COLO668 (cell line): ENCODE measurements at regions not wholly inside any gene's neighbourhood (a gene's known extent, or its start where the extent isn't known, plus 50 kb on each side); places are given as distances from the start of the nearest gene placed in this dataset.
"Not testable (repeated sequence)": the region's sequence is repeated elsewhere in the genome, so short reads cannot be mapped to it uniquely, and the experiment has no call there.

Experiments used
- DNase-seq: peaks from one replicate; lab custom pipeline; 2025; ENCODE audit not compliant: unreplicated experiment; lab: John Stamatoyannopoulos, UW

GRCh38 chr13:67402546-67402945 is 172.4 kb upstream of the PCDH9 start:
- no peak for DNase-seq

- no peak for DNase-seq
Observed at GRCh38 chr13:67395577-67395976, 165.4 kb upstream of the PCDH9 start.

GRCh38 chr13:67392014-67392413 is 161.9 kb upstream of the PCDH9 start:
- DNase-seq: no peak

GRCh38 chr13:67390462-67391086 is 160.4 kb upstream of the PCDH9 start:
- DNase-seq: no peak

- no peak for DNase-seq
Observed at GRCh38 chr13:67389171-67389570, 159.0 kb upstream of the PCDH9 start.

GRCh38 chr13:67383109-67383757 is 153.1 kb upstream of the PCDH9 start:
- not testable (repeated sequence) for DNase-seq

- DNase-seq: no peak
Observed at GRCh38 chr13:67377919-67378318, 147.8 kb upstream of the PCDH9 start.

GRCh38 chr13:67374391-67374790 is 144.3 kb upstream of the PCDH9 start:
- no peak for DNase-seq

- no peak for DNase-seq
Observed at GRCh38 chr13:67372868-67373464, 142.8 kb upstream of the PCDH9 start.

GRCh38 chr13:67369895-67370660 is 139.9 kb upstream of the PCDH9 start:
- no peak for DNase-seq

GRCh38 chr13:67367399-67367798 is 137.3 kb upstream of the PCDH9 start:
- no peak for DNase-seq

GRCh38 chr13:67366533-67366932 is 136.4 kb upstream of the PCDH9 start:
- DNase-seq: no peak

- DNase-seq: no peak
Observed at GRCh38 chr13:67355812-67356476, 125.8 kb upstream of the PCDH9 start.

GRCh38 chr13:67353941-67354340 is 123.8 kb upstream of the PCDH9 start:
- no peak for DNase-seq

- no peak for DNase-seq
Observed at GRCh38 chr13:67353031-67353430, 122.9 kb upstream of the PCDH9 start.

GRCh38 chr13:67351909-67352308 is 121.8 kb upstream of the PCDH9 start:
- no peak for DNase-seq

- no peak for DNase-seq
Observed at GRCh38 chr13:67351114-67351513, 121.0 kb upstream of the PCDH9 start.

- peak; percentile 19 for DNase-seq
Observed at GRCh38 chr13:67343777-67344176, 113.6 kb upstream of the PCDH9 start.

- no peak for DNase-seq
Observed at GRCh38 chr13:67341406-67341805, 111.3 kb upstream of the PCDH9 start.

GRCh38 chr13:67330149-67330548 is 100.0 kb upstream of the PCDH9 start:
- DNase-seq: no peak

- no peak for DNase-seq
Observed at GRCh38 chr13:67328895-67329294, 98.8 kb upstream of the PCDH9 start.
